B cell (primary cell): ENCODE measurements at regions not wholly inside any gene's neighbourhood (a gene's known extent, or its start where the extent isn't known, plus 50 kb on each side); places are given as distances from the start of the nearest gene placed in this dataset.

ENCODE experiments used
- ATAC-seq: fragments of 200-7000 bp; cut with Tn5 transposase; one replicate; pipeline ENCODE4 v1.10.0; 2021; ENCODE audit warnings: low read depth, mild to moderate bottlenecking, moderate number of reproducible peaks, moderate library complexity
- CTCF ChIA-PET: fragments of 350-600 bp; sonication (Branson Sonifier 250); formaldehyde crosslinking; loops from one replicate; lab custom pipeline; 2021; ENCODE audit warnings: antibody characterized with exemption, inconsistent platforms; lab: Charles Lee
- POLR2A ChIA-PET: fragments of 350-600 bp; sonication (Branson Sonifier 250); formaldehyde crosslinking; loops from one replicate; lab custom pipeline; 2021; ENCODE audit warnings: antibody characterized with exemption; lab: Charles Lee
- DNase-seq: peaks from one replicate; pipeline ENCODE4 v3.0.0; 2013
- H2AFZ ChIP-seq: 2 replicates; pipeline ENCODE4 v1.6.1; 2012; ENCODE audit warnings: mild to moderate bottlenecking, low read depth, low read length; ENCODE audit not compliant: insufficient read depth, poor library complexity, severe bottlenecking
- H3K27ac ChIP-seq, 2 donors: 1 replicate in 1 of 2; 2 replicates in 1 of 2; pipeline ENCODE4 v1.5.1; 2012 to 2013; ENCODE audit warnings: low read length in 2 of 2, mild to moderate bottlenecking in 2 of 2, moderate library complexity in 1 of 2
- H3K27me3 ChIP-seq, 4 experiments: fragments of 200-600 bp in 1 of 4; sonication (generic) in 1 of 4; replicated peaks in 1 of 4; 1 replicate in 2 of 4; 2 replicates in 2 of 4; pipeline versions ENCODE4 v1.6.1 to v1.7.0; 2013 to 2016; ENCODE audit warnings: low read length in 3 of 4, mild to moderate bottlenecking in 2 of 4, mixed read lengths in 1 of 4, moderate library complexity in 1 of 4; ENCODE audit not compliant: insufficient read depth in 4 of 4, control insufficient read depth in 3 of 4; ENCODE audit errors: control extremely low read depth in 1 of 4
- H3K36me3 ChIP-seq, 2 experiments: replicated peaks in 1 of 2; 1 replicate in 1 of 2; 2 replicates in 1 of 2; pipeline versions ENCODE4 v1.6.1 to v1.7.1; 2013; ENCODE audit warnings: low read length in 1 of 2; ENCODE audit not compliant: insufficient read depth in 2 of 2, control insufficient read depth in 1 of 2; ENCODE audit errors: control extremely low read depth in 1 of 2, extremely low read depth in 1 of 2
- H3K4me1 ChIP-seq, 2 donors: fragments of 200-600 bp in 1 of 2; sonication (generic) in 1 of 2; 1 replicate in 1 of 2; 2 replicates in 1 of 2; pipeline versions ENCODE4 v1.5.1 to v1.6.1; 2013 to 2017; ENCODE audit warnings: low read length in 2 of 2; ENCODE audit not compliant: control insufficient read depth in 2 of 2, insufficient read depth in 2 of 2
- H3K4me2 ChIP-seq: replicated peaks from 2 replicates; pipeline ENCODE3; 2012; ENCODE audit warnings: mild to moderate bottlenecking, low read depth, low read length; ENCODE audit not compliant: poor library complexity, severe bottlenecking
- H3K4me3 ChIP-seq, 5 experiments: fragments of 200-600 bp in 1 of 5; sonication (generic) in 1 of 5; 1 replicate in 3 of 5; 2 replicates in 2 of 5; pipeline versions ENCODE4 v1.5.1 to v1.7.0; 2011 to 2016; ENCODE audit warnings: low read length in 4 of 5, mild to moderate bottlenecking in 4 of 5, low read depth in 2 of 5, control low read depth in 1 of 5, moderate library complexity in 1 of 5; ENCODE audit not compliant: insufficient read depth in 1 of 5; ENCODE audit errors: control extremely low read depth in 1 of 5, extremely low read depth in 1 of 5
- H3K79me2 ChIP-seq: fragments of 200-600 bp; sonication (generic); one replicate; pipeline ENCODE4 v1.6.0; 2016; ENCODE audit warnings: low read length; ENCODE audit not compliant: control insufficient read depth, insufficient read depth
- H3K9ac ChIP-seq: fragments of 200-600 bp; sonication (generic); 2 replicates; pipeline ENCODE4 v1.6.1; 2017; ENCODE audit warnings: mild to moderate bottlenecking, low read length, moderate library complexity
- H3K9me3 ChIP-seq, 3 donors: one replicate each; pipeline versions ENCODE4 v1.6.1 to v1.7.1; 2013; ENCODE audit warnings: low read length in 2 of 3; ENCODE audit not compliant: control insufficient read depth in 2 of 3, insufficient read depth in 1 of 3; ENCODE audit errors: control extremely low read depth in 1 of 3
- H4K20me1 ChIP-seq: 2 replicates; pipeline ENCODE4 v1.6.0; 2012; ENCODE audit warnings: mild to moderate bottlenecking, low read length; ENCODE audit not compliant: insufficient read depth, control insufficient read depth, poor library complexity, severe bottlenecking
- H3K27ac Mint-ChIP-seq: one replicate; pipeline ENCODE4 v1.8.0; 2021; ENCODE audit warnings: mixed read lengths
- H3K27me3 Mint-ChIP-seq: one replicate; pipeline ENCODE4 v1.8.0; 2021; ENCODE audit warnings: mixed read lengths
- H3K4me1 Mint-ChIP-seq: one replicate; pipeline ENCODE4 v1.8.0; 2021; ENCODE audit warnings: mixed read lengths
- H3K4me3 Mint-ChIP-seq: one replicate; pipeline ENCODE4 v1.8.0; 2021; ENCODE audit warnings: mixed read lengths
- H3K9me3 Mint-ChIP-seq: one replicate; pipeline ENCODE4 v1.8.0; 2022; ENCODE audit warnings: mixed read lengths; ENCODE audit not compliant: insufficient read depth
- CTCF ChIP-seq: fragments of 200-600 bp; IDR thresholded peaks from one replicate; pipeline ENCODE4 v1.8.0; 2022; ENCODE audit warnings: antibody characterized with exemption, mild to moderate bottlenecking
- EZH2 ChIP-seq: IDR thresholded peaks from 2 replicates; pipeline ENCODE4 v1.6.1; 2012; ENCODE audit warnings: borderline replicate concordance, low read depth, mild to moderate bottlenecking, moderate library complexity, low read length; ENCODE audit not compliant: insufficient read depth, poor library complexity, severe bottlenecking
- WGBS: methylation state at CpG from one replicate; pipeline ENCODE4 v1.1.5; 2013; ENCODE audit warnings: missing lambda C conversion rate; ENCODE audit not compliant: insufficient coverage; 5-methylcytosine and 5-hydroxymethylcytosine counted together
- intact Hi-C: fragments of 100-400 bp; cut with micrococcal nuclease; formaldehyde crosslinking; loops from one replicate; pipeline ENCODE4 v1.10.0; 2022

DNA sequence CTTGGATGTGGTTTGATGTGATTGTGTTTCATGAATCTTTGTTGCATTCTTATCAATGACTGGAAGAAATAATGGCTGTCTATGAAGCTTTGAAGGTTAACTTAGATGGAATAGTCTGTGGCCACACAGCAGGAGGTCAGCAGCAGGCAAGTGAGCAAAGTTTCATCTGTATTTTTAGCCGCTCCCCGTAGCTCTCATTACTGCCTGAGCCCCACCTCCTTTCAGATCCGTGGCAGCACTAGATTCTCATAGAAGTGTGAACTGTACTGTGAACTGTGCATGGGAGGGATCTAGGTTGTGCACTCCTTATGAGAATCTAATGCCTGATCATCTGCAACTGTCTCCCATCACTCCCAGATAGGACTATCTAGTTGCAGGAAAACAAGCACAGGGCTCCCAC, 660.2 kb downstream of the EPHA7 start:
- H3K27me3 Mint-ChIP-seq: no peaks in the 10 kb centered on the region

DNA sequence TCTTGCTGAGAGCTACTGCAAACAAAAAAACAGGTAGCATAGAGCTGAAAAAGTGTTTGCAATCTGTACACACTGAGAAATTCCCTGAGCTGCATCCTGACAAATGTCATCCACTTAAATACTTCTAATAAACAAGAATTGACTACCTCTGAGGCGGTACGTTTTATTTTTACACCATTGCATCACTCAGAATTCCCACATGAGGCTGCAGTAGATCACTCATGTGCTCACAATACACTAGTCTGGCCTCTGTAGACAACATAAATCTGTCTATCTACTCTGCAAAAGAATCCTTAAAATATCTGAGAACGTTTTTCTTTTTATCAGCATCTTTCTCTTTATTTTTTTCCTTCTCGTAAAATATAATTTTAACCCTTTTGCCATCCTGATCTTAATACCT, 661.4 kb downstream of the EPHA7 start:
- Mint-ChIP-seq H3K4me3 (no peak overlapping the region), H3K27ac (no peak overlapping the region), H3K27me3 (no peaks in the 10 kb centered on the region), H3K9me3 (peaks cover under 1% of the 10 kb centered on the region), H3K4me1 (no peaks in the 10 kb centered on the region)
- ChIA-PET POLR2A (no interaction called here), CTCF (no interaction called here)
- no peak for ATAC-seq
- H3K36me3 ChIP-seq: no peaks in the 10 kb centered on the region
- H3K4me2 ChIP-seq: no peak overlapping the region
- TF ChIP-seq EZH2 (no peak), CTCF (no peak)
- no peaks in the 10 kb centered on the region for H3K4me1 ChIP-seq
- no peak for DNase-seq
- H3K9me3 ChIP-seq: peaks cover 0 to 10% (median 4%) of the 10 kb centered on the region in 3 donors
- H4K20me1 ChIP-seq: no peaks in the 10 kb centered on the region
- no peaks in the 10 kb centered on the region for H3K27me3 ChIP-seq
- no peak overlapping the region for H3K4me3 ChIP-seq
- intact Hi-C loops: no loop called here
- WGBS: 86% methylated on average over 2 of the region's 4 CpGs
- no peaks in the 10 kb centered on the region for H3K79me2 ChIP-seq
- no peak overlapping the region for H3K27ac ChIP-seq
- H2AFZ ChIP-seq: no peak overlapping the region
- H3K9ac ChIP-seq: no peak overlapping the region

More for the DNA sequence above, 660.2 kb downstream of the EPHA7 start:
- Histone ChIP-seq H3K27me3 (no peaks in the 10 kb centered on the region), H3K79me2 (no peaks in the 10 kb centered on the region), H4K20me1 (no peaks in the 10 kb centered on the region), H3K4me1 (no peaks in the 10 kb centered on the region), H3K4me3 (no peak overlapping the region), H2AFZ (no peak overlapping the region), H3K9me3 (peaks cover 0 to 2% (median 0%) of the 10 kb centered on the region in 3 donors), H3K4me2 (no peak overlapping the region), H3K9ac (no peak overlapping the region), H3K36me3 (no peaks in the 10 kb centered on the region), H3K27ac (no peak overlapping the region)
- no peak overlapping the region for H3K4me3 Mint-ChIP-seq
- no peaks in the 10 kb centered on the region for H3K9me3 Mint-ChIP-seq
- TF ChIP-seq CTCF (no peak), EZH2 (no peak)
- intact Hi-C loops: no loop called here
- CTCF ChIA-PET: no interaction called here
- no peak overlapping the region for H3K27ac Mint-ChIP-seq
- ATAC-seq: no peak
- WGBS: 100% methylated on average over 1 of the region's 3 CpGs
- POLR2A ChIA-PET: no interaction called here
- H3K4me1 Mint-ChIP-seq: no peaks in the 10 kb centered on the region
- no peak for DNase-seq
